CD4-positive, alpha-beta T cell (primary cell): ENCODE measurements at regions not wholly inside any gene's neighbourhood (a gene's known extent, or its start where the extent isn't known, plus 50 kb on each side); places are given as distances from the start of the nearest gene placed in this dataset.

Experiments
- ATAC-seq: fragments of 200-7000 bp; cut with Tn5 transposase; one replicate; pipeline ENCODE4 v1.10.0; 2022; ENCODE audit warnings: mild to moderate bottlenecking; ENCODE audit not compliant: poor library complexity
- CTCF ChIA-PET: fragments of 350-600 bp; sonication (Branson Sonifier 250); formaldehyde crosslinking; loops from one replicate; lab custom pipeline; 2021; ENCODE audit warnings: antibody characterized with exemption, inconsistent platforms; lab: Charles Lee
- POLR2A ChIA-PET: fragments of 350-600 bp; sonication (Branson Sonifier 250); formaldehyde crosslinking; loops from one replicate; lab custom pipeline; 2021; ENCODE audit warnings: antibody characterized with exemption, inconsistent platforms; lab: Charles Lee
- DNase-seq, 14 experiments: peaks; one replicate each; pipeline ENCODE4 v3.0.0-alpha.2; 2013 to 2020; ENCODE audit warnings: mixed read lengths in 2 of 14
- H3K27ac ChIP-seq, 2 donors: one replicate each; pipeline versions ENCODE4 v1.5.1 to v1.7.0; 2013; ENCODE audit warnings: low read length in 2 of 2, low read depth in 1 of 2, mild to moderate bottlenecking in 1 of 2
- H3K27me3 ChIP-seq, 2 experiments: 1 replicate in 1 of 2; 2 replicates in 1 of 2; pipeline versions ENCODE4 v1.6.1 to v1.7.0; 2013; ENCODE audit warnings: low read length in 2 of 2, control low read depth in 1 of 2, mild to moderate bottlenecking in 1 of 2, moderate library complexity in 1 of 2; ENCODE audit not compliant: insufficient read depth in 2 of 2, control insufficient read depth in 1 of 2
- H3K36me3 ChIP-seq: one replicate; pipeline ENCODE4 v1.6.1; 2013; ENCODE audit warnings: low read length, control low read depth; ENCODE audit not compliant: insufficient read depth
- H3K4me1 ChIP-seq: one replicate; pipeline ENCODE4 v1.6.1; 2013; ENCODE audit warnings: low read length, control low read depth; ENCODE audit not compliant: insufficient read depth
- H3K4me3 ChIP-seq: one replicate; pipeline ENCODE4 v1.5.1; 2013; ENCODE audit warnings: mild to moderate bottlenecking, low read length, moderate library complexity
- H3K9me3 ChIP-seq, 2 experiments: 1 replicate in 1 of 2; 2 replicates in 1 of 2; pipeline versions ENCODE4 v1.6.1 to v1.7.0; 2013; ENCODE audit warnings: low read length in 2 of 2, mild to moderate bottlenecking in 2 of 2, control low read depth in 1 of 2, moderate library complexity in 1 of 2; ENCODE audit not compliant: control insufficient read depth in 1 of 2, insufficient read depth in 1 of 2
- H3K27ac Mint-ChIP-seq: one replicate; pipeline ENCODE4 v1.8.0; 2020; ENCODE audit warnings: mixed read lengths
- H3K27me3 Mint-ChIP-seq: one replicate; pipeline ENCODE4 v1.8.0; 2021; ENCODE audit warnings: mixed read lengths
- H3K36me3 Mint-ChIP-seq: one replicate; pipeline ENCODE4 v1.8.0; 2021; ENCODE audit warnings: low read depth, mixed read lengths
- H3K4me1 Mint-ChIP-seq: one replicate; pipeline ENCODE4 v1.8.0; 2021; ENCODE audit warnings: low read depth, mixed read lengths
- H3K4me3 Mint-ChIP-seq: one replicate; pipeline ENCODE4 v1.8.0; 2020; ENCODE audit warnings: mild to moderate bottlenecking, mixed read lengths
- H3K9me3 Mint-ChIP-seq: one replicate; pipeline ENCODE4 v1.8.0; 2020; ENCODE audit warnings: mixed read lengths
- CTCF ChIP-seq: fragments of 200-600 bp; IDR thresholded peaks from one replicate; pipeline ENCODE4 v1.8.0; 2022; ENCODE audit warnings: antibody characterized with exemption, mild to moderate bottlenecking
- intact Hi-C, 2 experiments: fragments of 100-400 bp; cut with DNase I in 1 of 2; cut with micrococcal nuclease in 1 of 2; formaldehyde crosslinking; loops; one replicate each; pipeline versions ENCODE4 v1.15.1 to v1.9.0; 2023 to 2025; cut with DNase I, micrococcal nuclease

DNA sequence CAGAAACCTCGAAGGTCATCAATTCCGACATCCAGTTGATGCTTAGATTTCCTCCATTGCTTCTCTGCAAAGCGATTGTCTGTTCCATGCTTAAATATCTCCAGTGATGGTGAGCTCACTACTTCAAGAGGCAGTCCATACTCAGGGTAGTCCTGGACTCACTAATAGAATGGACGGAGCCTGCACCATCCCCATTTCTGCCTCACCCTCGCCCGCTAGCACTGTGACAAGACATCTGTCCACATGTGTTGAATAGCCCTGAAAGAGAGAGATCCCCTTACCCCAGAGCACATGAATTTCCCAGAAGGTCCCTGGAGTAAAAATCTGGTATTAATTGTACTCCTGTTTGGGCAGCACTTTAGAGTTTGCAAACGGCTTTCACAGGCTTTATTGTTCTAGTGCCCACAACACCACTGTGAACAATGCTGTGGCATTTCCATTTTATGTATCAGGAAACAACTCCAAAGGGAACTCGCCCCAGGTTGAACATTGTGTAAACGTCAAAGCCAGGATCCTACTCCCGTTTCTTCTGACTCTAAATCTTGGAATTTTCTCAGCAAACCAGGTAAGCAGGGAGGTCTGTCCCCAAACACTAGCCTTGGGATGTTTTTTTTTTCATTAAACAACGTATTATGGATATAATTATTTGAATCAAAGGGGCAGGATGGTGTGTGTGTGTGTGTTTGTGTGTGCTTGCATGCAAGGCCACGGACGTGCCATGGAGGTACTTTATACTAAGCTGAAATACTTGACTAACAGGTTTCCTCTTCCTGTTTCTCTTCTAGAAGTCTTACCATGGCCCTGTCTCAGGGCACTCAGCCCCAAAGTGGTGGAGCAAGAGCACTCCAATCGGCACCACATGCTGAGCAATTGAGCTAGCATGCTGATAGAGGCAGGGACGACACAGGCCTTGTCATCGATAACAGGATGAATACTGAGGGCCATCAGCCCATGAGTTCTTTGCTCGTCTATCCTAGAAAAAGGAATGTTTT lies 198.3 kb downstream of the OPA1 start:
- peaks cover 0 to 5% of the 10 kb centered on the region in 2 experiments for H3K27me3 ChIP-seq
- H3K27ac Mint-ChIP-seq: no peak overlapping the region
- peaks cover 9% of the 10 kb centered on the region for H3K27me3 Mint-ChIP-seq
- ChIA-PET POLR2A (no interaction called here), CTCF (no interaction called here)
- H3K4me3 ChIP-seq: no peak overlapping the region
- H3K9me3 ChIP-seq: no peaks in the 10 kb centered on the region
- intact Hi-C loops: no loop called here
- no peaks in the 10 kb centered on the region for H3K9me3 Mint-ChIP-seq
- H3K4me1 ChIP-seq: no peaks in the 10 kb centered on the region
- H3K36me3 Mint-ChIP-seq: no peaks in the 10 kb centered on the region
- no peaks in the 10 kb centered on the region for H3K36me3 ChIP-seq
- DNase-seq: no peak
- TF ChIP-seq CTCF: no peak
- H3K27ac ChIP-seq: no peak overlapping the region
- no peak overlapping the region for H3K4me3 Mint-ChIP-seq
- H3K4me1 Mint-ChIP-seq: no peaks in the 10 kb centered on the region
- no peak for ATAC-seq

- POLR2A ChIA-PET: no interaction called here
- no peak for TF ChIP-seq CTCF
- peaks cover 7% of the 10 kb centered on the region for H3K27me3 Mint-ChIP-seq
Observed at GRCh38 chr3:193793123-193793522, 200.1 kb downstream of the OPA1 start.

DNA sequence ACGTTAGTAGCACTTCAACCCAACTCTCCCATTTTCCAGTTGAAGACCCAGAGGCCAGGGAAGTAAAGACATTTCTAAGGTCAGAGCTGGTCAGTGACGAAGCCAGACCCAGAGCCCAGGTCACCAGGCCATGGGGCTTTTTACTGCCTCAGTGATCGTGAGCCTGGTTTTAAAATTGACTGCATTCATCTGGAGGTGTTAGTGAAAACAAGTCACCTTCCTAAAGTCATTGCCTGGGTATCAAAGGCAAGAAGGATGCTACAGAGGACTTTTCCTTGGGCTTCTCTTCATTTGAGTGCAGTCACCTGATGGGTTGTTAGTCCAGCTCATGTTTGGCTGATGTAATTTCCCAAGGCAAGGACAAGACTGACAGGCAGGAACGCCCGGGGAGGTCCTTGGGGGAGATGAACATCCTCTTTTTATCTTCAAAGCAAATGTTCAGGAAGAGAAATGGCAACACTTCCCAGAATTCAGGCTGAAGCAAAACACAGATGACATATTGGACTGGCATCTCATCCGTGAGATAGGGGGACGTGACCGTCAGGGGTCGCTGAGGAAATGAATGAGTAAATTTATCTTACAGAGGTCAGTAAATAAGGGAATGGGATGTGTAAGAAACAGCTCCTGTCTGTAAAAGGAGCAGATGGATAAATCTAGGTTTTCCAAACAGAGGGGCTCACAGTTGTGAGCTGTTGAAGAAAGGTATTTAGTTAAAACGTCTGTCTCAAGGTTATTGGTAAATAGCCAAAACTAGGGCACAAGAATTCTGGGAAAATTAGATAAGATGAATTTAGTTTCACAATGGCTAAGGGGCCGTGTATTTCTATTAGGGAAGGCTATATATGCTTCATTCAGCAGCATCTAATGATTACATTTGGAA lies 201.2 kb downstream of the OPA1 start:
- H3K27me3 ChIP-seq: no peaks in the 10 kb centered on the region
- DNase-seq (no peak), ATAC-seq (no peak)
- Mint-ChIP-seq H3K27ac (no peak overlapping the region), H3K4me3 (no peak overlapping the region), H3K4me1 (no peaks in the 10 kb centered on the region), H3K9me3 (no peaks in the 10 kb centered on the region), H3K36me3 (no peaks in the 10 kb centered on the region), H3K27me3 (no peaks in the 10 kb centered on the region)
- no peak overlapping the region for H3K4me3 ChIP-seq
- intact Hi-C loops: no loop called here
- no peak for TF ChIP-seq CTCF
- no peaks in the 10 kb centered on the region for H3K4me1 ChIP-seq
- no peak overlapping the region for H3K27ac ChIP-seq
- ChIA-PET POLR2A (no interaction called here), CTCF (no interaction called here)
- H3K36me3 ChIP-seq: no peaks in the 10 kb centered on the region
- H3K9me3 ChIP-seq: no peaks in the 10 kb centered on the region

More at GRCh38 chr3:193793123-193793522, 200.1 kb downstream of the OPA1 start:
- Histone ChIP-seq H3K27me3 (no peaks in the 10 kb centered on the region), H3K4me3 (no peak overlapping the region), H3K27ac (no peak overlapping the region), H3K9me3 (no peaks in the 10 kb centered on the region), H3K4me1 (no peaks in the 10 kb centered on the region), H3K36me3 (no peaks in the 10 kb centered on the region)
- ATAC-seq (no peak), DNase-seq (no peak)
- H3K27ac Mint-ChIP-seq: no peak overlapping the region
- no peaks in the 10 kb centered on the region for H3K9me3 Mint-ChIP-seq
- no peaks in the 10 kb centered on the region for H3K36me3 Mint-ChIP-seq
- H3K4me1 Mint-ChIP-seq: no peaks in the 10 kb centered on the region
- intact Hi-C loops: no loop called here
- CTCF ChIA-PET: no interaction called here
- H3K4me3 Mint-ChIP-seq: no peak overlapping the region
